ENCODE measurements at regions not wholly inside any gene's neighbourhood (a gene's known extent, or its start where the extent isn't known, plus 50 kb on each side); places are given as distances from the start of the nearest gene placed in this dataset.

GRCh38 chr4:89658701-89659024 is 178.3 kb downstream of the SNCA start:
- Histone ChIP-seq H3K27me3 (ENCODE audit: low read depth, low read length) (no peaks in the 10 kb centered on the region), H3K9ac (ENCODE audit: low read length) (peak overlapping the region; percentile 48), H3K4me2 (ENCODE audit: low read length) (peak overlapping the region; percentile 70), H3K79me2 (ENCODE audit: low read length) (no peaks in the 10 kb centered on the region), H2AFZ (ENCODE audit: low read depth, low read length) (peak overlapping the region; percentile 91; the same call in 1 of the 2 replicates), H3K27ac (ENCODE audit: low read length) (peak overlapping the region; percentile 76), H4K20me1 (ENCODE audit: insufficient read depth, low read length) (no peaks in the 10 kb centered on the region), H3K36me3 (replicated peaks; ENCODE audit: low read depth, low read length) (no peaks in the 10 kb centered on the region), H3K9me3 (ENCODE audit: insufficient read depth, low read length) (no peaks in the 10 kb centered on the region), H3K4me1 (ENCODE audit: low read length) (peaks cover 22% of the 10 kb centered on the region), H3K4me3 (ENCODE audit: low read length) (peak overlapping the region; percentile 60)
- TF ChIP-seq EZH2phosphoT487 (IDR thresholded peaks at IDR 0.05; ENCODE audit: low read depth) = no peak
- no peak for TF ChIP-seq CTCF (IDR thresholded peaks at IDR 0.05; ENCODE audit: low read depth, low read length)

DNA sequence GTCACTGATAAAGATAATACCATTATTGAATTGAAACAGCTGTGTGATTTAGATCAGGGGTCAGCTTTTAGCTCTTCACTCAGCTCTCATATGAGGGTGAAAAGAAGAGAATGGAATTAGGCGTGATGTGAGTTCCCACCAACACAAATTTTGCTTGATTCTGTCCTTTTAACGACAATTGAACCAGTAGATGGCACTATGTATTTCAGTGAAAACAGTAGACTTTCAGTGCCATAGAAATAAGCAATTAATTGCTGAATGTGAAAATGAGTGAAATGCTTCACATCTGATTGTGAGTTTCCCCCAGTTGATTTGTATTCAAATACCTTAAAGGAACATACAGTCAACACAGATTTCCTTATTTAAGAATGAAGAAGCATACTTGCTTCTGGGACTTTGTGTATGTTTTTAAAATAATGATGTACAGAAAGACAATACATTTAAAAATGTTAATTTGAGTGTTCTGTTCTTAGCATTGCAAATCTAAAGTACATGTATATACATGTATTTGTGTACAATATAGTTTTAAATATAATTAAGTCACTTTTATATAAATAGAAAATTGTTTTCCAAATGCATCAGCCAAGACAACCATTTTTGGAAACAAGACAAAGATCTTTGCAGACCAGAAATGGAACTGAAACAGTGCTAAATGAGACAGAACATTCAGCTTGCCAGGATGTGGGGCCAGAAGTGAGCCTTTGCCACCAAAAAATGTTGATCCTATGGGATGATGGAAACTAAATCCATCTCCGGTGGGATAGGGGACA is 178.8 kb downstream of the SNCA start:
- peak overlapping the region; percentile 91; the same call in 1 of the 2 replicates for H2AFZ ChIP-seq (ENCODE audit: low read depth, low read length)
- peak overlapping the region; percentile 76 for H3K27ac ChIP-seq (ENCODE audit: low read length)

DNA sequence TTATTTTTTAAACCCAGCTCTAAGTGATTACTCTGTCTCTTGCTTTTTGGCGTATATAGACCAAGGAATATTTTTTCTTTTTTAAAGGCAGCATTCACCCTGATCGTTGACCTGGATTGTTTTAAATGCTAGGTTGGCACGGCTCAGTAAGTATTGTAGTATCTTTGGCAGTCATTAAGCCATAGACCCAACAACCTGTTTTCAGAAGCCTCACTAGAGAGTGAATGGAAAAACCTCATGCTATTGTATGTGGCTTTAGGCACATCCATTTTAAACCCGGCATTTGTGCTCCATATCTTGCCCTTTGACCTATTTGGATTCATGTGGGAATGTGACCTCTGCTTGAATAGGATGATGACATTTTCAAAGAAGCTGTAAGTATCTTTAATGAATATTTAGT is 183.9 kb downstream of the SNCA start:
- H3K36me3 ChIP-seq (replicated peaks; ENCODE audit: low read depth, low read length) = no peaks in the 10 kb centered on the region
- H2AFZ ChIP-seq (ENCODE audit: low read depth, low read length) = no peak overlapping the region
- H3K9ac ChIP-seq (ENCODE audit: low read length) = no peak overlapping the region
- H3K27me3 ChIP-seq (ENCODE audit: low read depth, low read length) = no peaks in the 10 kb centered on the region
- H3K79me2 ChIP-seq (ENCODE audit: low read length) = no peaks in the 10 kb centered on the region
- TF ChIP-seq EZH2phosphoT487 (IDR thresholded peaks at IDR 0.05; ENCODE audit: low read depth) (no peak), CTCF (IDR thresholded peaks at IDR 0.05; ENCODE audit: low read depth, low read length) (no peak)
- H3K9me3 ChIP-seq (ENCODE audit: insufficient read depth, low read length) = no peaks in the 10 kb centered on the region
- no peak overlapping the region for H3K27ac ChIP-seq (ENCODE audit: low read length)
- no peaks in the 10 kb centered on the region for H4K20me1 ChIP-seq (ENCODE audit: insufficient read depth, low read length)
- no peak overlapping the region for H3K4me3 ChIP-seq (ENCODE audit: low read length)
- peaks cover 8% of the 10 kb centered on the region for H3K4me1 ChIP-seq (ENCODE audit: low read length)
- no peak overlapping the region for H3K4me2 ChIP-seq (ENCODE audit: low read length)

More for the DNA sequence above, 178.8 kb downstream of the SNCA start:
- peak overlapping the region; percentile 60 for H3K4me3 ChIP-seq (ENCODE audit: low read length)
- H3K9ac ChIP-seq (ENCODE audit: low read length) = peak overlapping the region; percentile 48
- no peaks in the 10 kb centered on the region for H3K79me2 ChIP-seq (ENCODE audit: low read length)
- peak overlapping the region; percentile 70 for H3K4me2 ChIP-seq (ENCODE audit: low read length)
- no peaks in the 10 kb centered on the region for H3K36me3 ChIP-seq (replicated peaks; ENCODE audit: low read depth, low read length)
- TF ChIP-seq EZH2phosphoT487 (IDR thresholded peaks at IDR 0.05; ENCODE audit: low read depth) (no peak), CTCF (IDR thresholded peaks at IDR 0.05; ENCODE audit: low read depth, low read length) (peak; percentile 75)
- H3K27me3 ChIP-seq (ENCODE audit: low read depth, low read length) = no peaks in the 10 kb centered on the region
- no peaks in the 10 kb centered on the region for H3K9me3 ChIP-seq (ENCODE audit: insufficient read depth, low read length)
- peaks cover 22% of the 10 kb centered on the region for H3K4me1 ChIP-seq (ENCODE audit: low read length)
- no peaks in the 10 kb centered on the region for H4K20me1 ChIP-seq (ENCODE audit: insufficient read depth, low read length)

- no peak overlapping the region for H3K4me3 ChIP-seq (ENCODE audit: low read length)
- H3K36me3 ChIP-seq (replicated peaks; ENCODE audit: low read depth, low read length) = no peaks in the 10 kb centered on the region
- no peaks in the 10 kb centered on the region for H3K79me2 ChIP-seq (ENCODE audit: low read length)
- H3K4me1 ChIP-seq (ENCODE audit: low read length) = no peaks in the 10 kb centered on the region
- no peak overlapping the region for H3K4me2 ChIP-seq (ENCODE audit: low read length)
- H3K27me3 ChIP-seq (ENCODE audit: low read depth, low read length) = no peaks in the 10 kb centered on the region
- H3K27ac ChIP-seq (ENCODE audit: low read length) = no peak overlapping the region
- H3K9me3 ChIP-seq (ENCODE audit: insufficient read depth, low read length) = no peaks in the 10 kb centered on the region
- no peak overlapping the region for H3K9ac ChIP-seq (ENCODE audit: low read length)
- no peaks in the 10 kb centered on the region for H4K20me1 ChIP-seq (ENCODE audit: insufficient read depth, low read length)
- TF ChIP-seq CTCF (IDR thresholded peaks at IDR 0.05; ENCODE audit: low read depth, low read length) = no peak
- TF ChIP-seq EZH2phosphoT487 (IDR thresholded peaks at IDR 0.05; ENCODE audit: low read depth) = no peak
- H2AFZ ChIP-seq (ENCODE audit: low read depth, low read length) = no peak overlapping the region
Observed at GRCh38 chr4:89645482-89645881, 191.5 kb downstream of the SNCA start.
